WI38 (cell line): ENCODE measurements at regions not wholly inside any gene's neighbourhood (a gene's known extent, or its start where the extent isn't known, plus 50 kb on each side); places are given as distances from the start of the nearest gene placed in this dataset.

Experiments used
- H3K4me3 ChIP-seq: 2 replicates; pipeline ENCODE4 v1.5.1; 2011; ENCODE audit warnings: low read depth, mild to moderate bottlenecking, control low read depth, low read length
- TF ChIP-seq, protein P1 (sequence below): IDR thresholded peaks from 2 replicates; pipeline ENCODE4 v1.5.1; 2012; ENCODE audit warnings: low read depth, mild to moderate bottlenecking, control low read depth, low read length

DNA sequence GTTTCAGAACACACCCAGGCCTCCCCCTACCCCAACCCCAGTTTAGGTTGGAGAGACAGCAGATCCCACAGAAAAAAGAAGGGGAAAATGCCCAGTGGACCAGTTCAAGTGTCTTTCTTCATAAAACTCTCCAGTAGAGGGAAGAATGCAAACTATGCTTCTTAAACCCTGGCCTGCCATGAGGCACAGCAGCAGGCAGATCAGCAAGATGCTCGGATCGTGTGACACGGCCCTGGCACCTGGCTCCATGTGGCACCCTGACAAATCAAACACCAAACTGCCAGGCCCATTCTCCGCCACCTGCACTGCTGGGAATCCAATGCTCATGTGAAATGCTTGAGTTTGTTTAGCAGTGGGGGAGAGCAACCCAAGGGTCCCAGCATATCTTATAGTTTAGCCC lies 166.8 kb downstream of the SOX9 start:
- H3K4me3 ChIP-seq = no peak overlapping the region
- TF ChIP-seq, protein P1, sequence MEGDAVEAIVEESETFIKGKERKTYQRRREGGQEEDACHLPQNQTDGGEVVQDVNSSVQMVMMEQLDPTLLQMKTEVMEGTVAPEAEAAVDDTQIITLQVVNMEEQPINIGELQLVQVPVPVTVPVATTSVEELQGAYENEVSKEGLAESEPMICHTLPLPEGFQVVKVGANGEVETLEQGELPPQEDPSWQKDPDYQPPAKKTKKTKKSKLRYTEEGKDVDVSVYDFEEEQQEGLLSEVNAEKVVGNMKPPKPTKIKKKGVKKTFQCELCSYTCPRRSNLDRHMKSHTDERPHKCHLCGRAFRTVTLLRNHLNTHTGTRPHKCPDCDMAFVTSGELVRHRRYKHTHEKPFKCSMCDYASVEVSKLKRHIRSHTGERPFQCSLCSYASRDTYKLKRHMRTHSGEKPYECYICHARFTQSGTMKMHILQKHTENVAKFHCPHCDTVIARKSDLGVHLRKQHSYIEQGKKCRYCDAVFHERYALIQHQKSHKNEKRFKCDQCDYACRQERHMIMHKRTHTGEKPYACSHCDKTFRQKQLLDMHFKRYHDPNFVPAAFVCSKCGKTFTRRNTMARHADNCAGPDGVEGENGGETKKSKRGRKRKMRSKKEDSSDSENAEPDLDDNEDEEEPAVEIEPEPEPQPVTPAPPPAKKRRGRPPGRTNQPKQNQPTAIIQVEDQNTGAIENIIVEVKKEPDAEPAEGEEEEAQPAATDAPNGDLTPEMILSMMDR = no peak

DNA sequence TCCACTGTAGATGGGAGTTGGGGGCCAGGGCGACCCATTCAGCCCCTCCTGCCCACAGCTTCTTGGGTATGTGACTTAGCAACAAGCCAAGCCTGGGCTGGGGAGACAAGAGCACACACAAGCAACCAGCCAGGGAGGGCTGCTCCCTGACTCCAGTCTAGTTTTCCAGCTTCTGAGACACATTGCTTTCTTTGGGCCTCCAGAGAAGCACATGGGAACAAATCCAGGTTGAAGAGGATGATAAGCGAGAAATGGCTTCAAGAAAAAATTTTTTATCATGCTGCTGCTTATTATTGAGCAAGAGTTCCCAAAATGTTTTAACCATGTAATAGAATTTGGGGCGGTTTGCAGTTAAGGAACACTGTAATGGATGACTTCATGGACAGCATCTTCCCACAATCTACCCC lies 173.7 kb downstream of the SOX9 start:
- TF ChIP-seq, protein P1 = no peak
- no peak overlapping the region for H3K4me3 ChIP-seq

DNA sequence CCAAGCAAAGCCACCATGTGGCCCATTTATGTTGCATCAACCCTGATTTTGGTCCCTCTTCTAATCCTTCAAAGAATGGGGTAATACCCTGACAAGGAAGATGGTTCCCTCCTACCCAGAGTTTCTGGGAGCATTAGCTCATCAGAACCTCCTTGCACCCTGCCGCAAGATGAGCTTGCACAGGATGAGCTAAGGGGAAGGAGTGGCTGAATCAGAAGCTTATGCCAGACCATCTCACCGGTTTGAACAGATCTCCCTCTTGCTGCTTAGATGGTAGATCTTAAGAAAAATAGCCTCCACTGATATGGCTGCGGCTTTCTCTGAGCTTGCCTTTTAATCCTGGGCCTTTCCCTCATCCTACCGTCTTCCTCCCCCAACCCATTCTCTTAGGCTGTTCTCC lies 175.1 kb downstream of the SOX9 start:
- TF ChIP-seq, protein P1 = no peak
- H3K4me3 ChIP-seq = no peak overlapping the region

DNA sequence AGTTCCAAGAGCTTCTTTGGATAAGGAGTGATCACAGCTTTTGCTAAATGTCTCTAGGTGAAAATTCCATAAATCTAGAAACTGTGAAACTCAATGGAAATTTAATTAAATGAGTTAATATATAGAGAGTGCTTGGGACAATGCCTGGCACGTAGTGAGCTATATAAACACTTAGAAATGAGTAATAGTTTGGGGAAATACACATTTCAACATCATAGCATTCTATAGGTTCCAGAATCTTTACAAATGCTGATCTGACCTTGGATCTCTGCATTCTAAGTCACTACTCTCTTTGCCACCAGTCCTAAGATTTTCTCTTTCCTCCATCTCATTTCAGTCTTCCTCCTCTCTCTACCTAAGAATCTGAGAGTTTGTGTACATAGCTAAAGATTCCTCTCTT lies 175.6 kb downstream of the SOX9 start:
- TF ChIP-seq, protein P1 = no peak
- no peak overlapping the region for H3K4me3 ChIP-seq

DNA sequence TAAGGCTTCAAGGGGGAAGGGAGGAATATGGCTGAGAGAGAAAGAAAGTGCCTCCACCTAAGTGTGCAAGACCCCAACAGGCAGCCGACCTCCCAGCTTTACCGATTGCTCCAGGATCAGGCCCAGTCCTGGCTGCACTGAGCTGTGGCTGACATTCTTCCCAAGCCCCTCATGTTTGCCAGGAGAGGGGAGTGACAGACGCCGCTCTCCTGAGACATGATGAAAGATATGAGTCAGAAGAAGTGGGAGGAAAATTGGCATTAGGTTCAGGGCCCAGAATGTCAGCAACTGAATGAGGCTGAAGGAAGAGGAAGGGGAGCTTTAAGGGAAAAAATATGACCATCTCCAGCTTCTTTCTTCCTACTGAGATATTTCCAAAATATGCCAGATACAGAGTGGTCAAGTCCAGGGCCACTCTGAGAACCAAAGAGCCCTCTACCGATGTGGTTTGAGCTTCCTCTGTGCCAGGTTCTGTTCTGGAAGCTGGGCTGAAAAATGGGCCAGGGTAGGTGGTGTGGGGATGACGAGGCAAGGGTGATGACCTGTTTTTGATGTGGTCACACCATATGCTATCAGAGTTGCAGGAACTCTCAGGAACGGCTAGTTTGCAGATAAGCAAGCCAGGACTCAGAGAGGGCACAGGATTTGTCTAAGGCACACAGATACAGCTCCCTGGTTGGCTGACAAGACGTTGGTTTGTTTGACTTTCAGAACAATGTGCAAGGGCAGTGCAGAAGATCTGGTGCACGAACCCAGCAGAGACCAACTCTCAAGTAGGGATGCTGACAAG lies 176.7 kb downstream of the SOX9 start:
- no peak overlapping the region for H3K4me3 ChIP-seq
- TF ChIP-seq, protein P1 = no peak

DNA sequence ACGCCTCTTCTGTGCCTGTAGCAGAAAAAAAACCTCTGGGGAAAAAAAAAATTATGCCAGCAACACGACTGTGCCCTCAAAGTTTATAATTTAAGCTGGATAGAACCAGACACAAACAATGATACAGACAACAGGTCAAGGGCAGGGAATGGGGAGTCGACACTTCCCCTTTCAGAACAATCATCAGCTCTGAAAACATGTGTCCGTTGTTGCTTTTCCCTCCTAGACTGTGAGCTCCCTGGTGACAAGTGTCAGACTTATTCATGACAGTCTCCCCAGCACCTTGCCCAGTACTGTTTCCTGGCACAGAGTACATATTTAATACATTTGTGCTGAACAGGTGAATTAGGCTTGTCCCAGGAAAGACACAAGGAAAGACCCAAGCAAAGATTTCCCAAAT lies 178.3 kb downstream of the SOX9 start:
- TF ChIP-seq, protein P1 = no peak

DNA sequence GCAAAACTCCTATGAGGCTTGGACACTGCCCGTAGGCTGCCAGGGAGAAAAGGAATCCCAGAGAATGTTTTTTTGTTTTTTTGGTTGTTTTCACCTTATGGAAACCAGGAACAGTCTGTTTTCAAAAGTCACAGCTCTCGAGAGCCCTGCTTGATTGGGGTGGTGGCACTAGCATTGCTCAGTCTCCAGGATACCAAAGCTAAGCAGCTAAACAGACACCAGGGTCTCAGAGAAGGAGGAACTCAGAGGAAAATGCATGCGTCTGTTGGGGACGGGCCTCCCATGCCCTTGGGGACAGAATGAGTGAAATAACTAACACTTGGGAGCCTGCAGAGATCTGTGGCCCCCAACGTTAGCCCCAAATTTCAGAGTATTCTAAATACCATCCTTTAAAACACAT lies 178.8 kb downstream of the SOX9 start:
- no peak overlapping the region for H3K4me3 ChIP-seq
- TF ChIP-seq, protein P1 = no peak

More for the DNA sequence above, 178.3 kb downstream of the SOX9 start:
- H3K4me3 ChIP-seq = no peak overlapping the region
